ENCODE measurements at regions not wholly inside any gene's neighbourhood (a gene's known extent, or its start where the extent isn't known, plus 50 kb on each side); places are given as distances from the start of the nearest gene placed in this dataset.

- TF ChIP-seq CTCF (IDR thresholded peaks at IDR 0.05 in 8 of 11, conservative IDR thresholded peaks at IDR 0.05 in 3 of 11) (no peak), POLR2A (IDR thresholded peaks at IDR 0.05) (no peak), POLR2AphosphoS5 (IDR thresholded peaks at IDR 0.05) (no peak)
Observed at GRCh38 chr1:112231331-112231730, 164.7 kb upstream of the CTTNBP2NL start.
